ENCODE measurements at regions not wholly inside any gene's neighbourhood (a gene's known extent, or its start where the extent isn't known, plus 50 kb on each side); places are given as distances from the start of the nearest gene placed in this dataset.

DNA sequence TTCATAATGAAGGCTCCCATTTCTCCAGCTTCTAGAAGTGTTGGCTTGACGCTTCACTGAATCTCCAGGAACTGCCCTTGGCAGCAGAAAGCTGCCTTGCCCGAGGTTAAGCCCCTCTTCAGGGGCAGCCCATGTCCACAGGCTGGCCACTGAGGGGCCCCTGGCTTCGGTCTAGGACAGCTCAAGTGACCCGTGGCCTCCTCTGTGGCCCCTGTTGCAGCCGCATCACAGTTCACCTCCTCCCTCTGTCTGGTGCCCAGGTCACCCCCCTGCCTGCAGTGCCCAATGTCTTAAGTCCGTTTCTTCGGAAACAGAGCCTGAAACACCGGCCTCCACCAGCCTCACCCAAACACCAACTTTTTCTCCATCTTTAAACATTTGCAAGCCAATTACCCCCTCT is 279.2 kb upstream of the MKI67 start:
- Histone ChIP-seq H3K9ac (ENCODE audit: low read length) (no peak overlapping the region), H3K4me1 (ENCODE audit: low read length) (no peaks in the 10 kb centered on the region), H3K79me2 (ENCODE audit: low read length) (no peaks in the 10 kb centered on the region), H2AFZ (ENCODE audit: low read depth, low read length) (no peak overlapping the region), H3K4me3 (ENCODE audit: low read length) (no peak overlapping the region), H3K36me3 (replicated peaks; ENCODE audit: low read depth, low read length) (no peaks in the 10 kb centered on the region), H4K20me1 (ENCODE audit: insufficient read depth, low read length) (no peaks in the 10 kb centered on the region), H3K4me2 (ENCODE audit: low read length) (no peak overlapping the region), H3K27ac (ENCODE audit: low read length) (no peak overlapping the region), H3K9me3 (ENCODE audit: insufficient read depth, low read length) (no peaks in the 10 kb centered on the region), H3K27me3 (ENCODE audit: low read depth, low read length) (no peaks in the 10 kb centered on the region)
- TF ChIP-seq EZH2phosphoT487 (IDR thresholded peaks at IDR 0.05; ENCODE audit: low read depth) = no peak
- TF ChIP-seq, protein P1, sequence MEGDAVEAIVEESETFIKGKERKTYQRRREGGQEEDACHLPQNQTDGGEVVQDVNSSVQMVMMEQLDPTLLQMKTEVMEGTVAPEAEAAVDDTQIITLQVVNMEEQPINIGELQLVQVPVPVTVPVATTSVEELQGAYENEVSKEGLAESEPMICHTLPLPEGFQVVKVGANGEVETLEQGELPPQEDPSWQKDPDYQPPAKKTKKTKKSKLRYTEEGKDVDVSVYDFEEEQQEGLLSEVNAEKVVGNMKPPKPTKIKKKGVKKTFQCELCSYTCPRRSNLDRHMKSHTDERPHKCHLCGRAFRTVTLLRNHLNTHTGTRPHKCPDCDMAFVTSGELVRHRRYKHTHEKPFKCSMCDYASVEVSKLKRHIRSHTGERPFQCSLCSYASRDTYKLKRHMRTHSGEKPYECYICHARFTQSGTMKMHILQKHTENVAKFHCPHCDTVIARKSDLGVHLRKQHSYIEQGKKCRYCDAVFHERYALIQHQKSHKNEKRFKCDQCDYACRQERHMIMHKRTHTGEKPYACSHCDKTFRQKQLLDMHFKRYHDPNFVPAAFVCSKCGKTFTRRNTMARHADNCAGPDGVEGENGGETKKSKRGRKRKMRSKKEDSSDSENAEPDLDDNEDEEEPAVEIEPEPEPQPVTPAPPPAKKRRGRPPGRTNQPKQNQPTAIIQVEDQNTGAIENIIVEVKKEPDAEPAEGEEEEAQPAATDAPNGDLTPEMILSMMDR (IDR thresholded peaks at IDR 0.05; ENCODE audit: low read depth, low read length) = no peak

DNA sequence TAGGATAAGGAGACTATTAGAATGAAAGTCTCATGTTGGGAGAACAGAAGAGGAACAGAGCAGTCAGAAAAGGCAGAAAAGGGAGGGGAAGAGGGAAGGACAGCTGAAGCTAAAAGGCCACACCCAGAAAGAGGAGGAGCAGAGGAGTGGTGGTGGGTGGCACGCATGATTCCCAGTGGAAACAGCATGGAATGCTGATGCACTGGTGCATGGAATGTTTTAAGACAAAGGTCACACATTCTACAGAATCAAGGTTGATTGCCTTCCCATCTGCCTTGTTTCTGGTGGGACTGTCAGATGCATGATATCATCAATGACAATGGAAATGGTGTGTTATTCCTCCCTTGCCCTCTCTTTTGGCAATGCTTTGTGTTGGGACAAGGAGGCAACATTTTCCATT is 285.4 kb upstream of the MKI67 start:
- Histone ChIP-seq H3K27ac (ENCODE audit: low read length) (no peak overlapping the region), H2AFZ (ENCODE audit: low read depth, low read length) (no peak overlapping the region)

DNA sequence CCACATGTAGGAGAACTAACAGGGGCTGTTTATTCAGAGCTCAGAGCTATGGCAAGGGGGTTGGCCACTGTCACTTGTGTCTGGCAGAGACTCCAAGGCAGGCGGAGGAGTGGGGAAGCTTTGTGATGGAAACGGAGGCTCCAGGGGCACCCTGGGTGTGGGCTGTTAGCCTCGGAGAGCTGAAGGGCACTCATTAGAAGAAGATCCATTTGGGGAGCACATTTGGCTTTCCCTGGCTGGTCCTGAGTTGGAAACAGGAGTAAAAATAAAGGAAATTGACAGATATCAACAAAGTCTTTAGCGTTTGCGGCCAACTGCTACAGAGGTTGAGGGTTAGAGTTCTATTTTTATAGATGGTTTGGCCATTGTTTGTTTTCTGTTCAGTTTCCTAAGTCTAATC is 288.3 kb upstream of the MKI67 start:
- no peaks in the 10 kb centered on the region for H3K36me3 ChIP-seq (replicated peaks; ENCODE audit: low read depth, low read length)
- H3K79me2 ChIP-seq (ENCODE audit: low read length) = no peaks in the 10 kb centered on the region
- no peak overlapping the region for H3K9ac ChIP-seq (ENCODE audit: low read length)
- no peak overlapping the region for H3K27ac ChIP-seq (ENCODE audit: low read length)
- H3K4me3 ChIP-seq (ENCODE audit: low read length) = no peak overlapping the region
- H2AFZ ChIP-seq (ENCODE audit: low read depth, low read length) = no peak overlapping the region
- TF ChIP-seq EZH2phosphoT487 (IDR thresholded peaks at IDR 0.05; ENCODE audit: low read depth) = no peak
- TF ChIP-seq, protein P1 (IDR thresholded peaks at IDR 0.05; ENCODE audit: low read depth, low read length) = no peak
- no peaks in the 10 kb centered on the region for H3K4me1 ChIP-seq (ENCODE audit: low read length)
- no peaks in the 10 kb centered on the region for H4K20me1 ChIP-seq (ENCODE audit: insufficient read depth, low read length)
- H3K27me3 ChIP-seq (ENCODE audit: low read depth, low read length) = no peaks in the 10 kb centered on the region
- H3K9me3 ChIP-seq (ENCODE audit: insufficient read depth, low read length) = no peaks in the 10 kb centered on the region
- H3K4me2 ChIP-seq (ENCODE audit: low read length) = no peak overlapping the region

More for the DNA sequence above, 285.4 kb upstream of the MKI67 start:
- no peaks in the 10 kb centered on the region for H3K27me3 ChIP-seq (ENCODE audit: low read depth, low read length)
- H3K4me1 ChIP-seq (ENCODE audit: low read length) = no peaks in the 10 kb centered on the region
- H3K4me2 ChIP-seq (ENCODE audit: low read length) = no peak overlapping the region
- H3K79me2 ChIP-seq (ENCODE audit: low read length) = no peaks in the 10 kb centered on the region
- H3K36me3 ChIP-seq (replicated peaks; ENCODE audit: low read depth, low read length) = no peaks in the 10 kb centered on the region
- TF ChIP-seq, protein P1 (IDR thresholded peaks at IDR 0.05; ENCODE audit: low read depth, low read length) = no peak
- TF ChIP-seq EZH2phosphoT487 (IDR thresholded peaks at IDR 0.05; ENCODE audit: low read depth) = no peak
- no peaks in the 10 kb centered on the region for H4K20me1 ChIP-seq (ENCODE audit: insufficient read depth, low read length)
- H3K9me3 ChIP-seq (ENCODE audit: insufficient read depth, low read length) = no peaks in the 10 kb centered on the region
- H3K4me3 ChIP-seq (ENCODE audit: low read length) = no peak overlapping the region
- H3K9ac ChIP-seq (ENCODE audit: low read length) = no peak overlapping the region

DNA sequence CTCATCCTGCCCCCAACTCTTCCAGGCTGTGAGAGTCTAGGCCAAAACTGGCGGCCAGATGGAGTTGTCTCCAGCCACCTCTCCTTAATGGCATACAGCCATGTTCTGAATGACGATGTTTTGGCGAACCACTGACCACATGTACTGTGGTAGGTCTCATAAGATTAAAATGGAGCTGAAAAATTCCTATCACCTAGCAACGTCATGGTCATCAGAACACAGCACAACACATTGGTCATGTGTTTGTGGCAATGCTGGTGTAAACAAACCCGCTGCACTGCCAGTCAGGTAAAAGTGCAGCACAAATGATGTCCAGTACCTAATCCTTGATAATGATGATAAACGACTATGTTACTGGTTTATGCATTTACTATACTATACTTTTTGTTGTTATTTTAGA is 290.0 kb upstream of the MKI67 start:
- no peaks in the 10 kb centered on the region for H3K79me2 ChIP-seq (ENCODE audit: low read length)
- no peaks in the 10 kb centered on the region for H4K20me1 ChIP-seq (ENCODE audit: insufficient read depth, low read length)
- TF ChIP-seq EZH2phosphoT487 (IDR thresholded peaks at IDR 0.05; ENCODE audit: low read depth) = no peak
- TF ChIP-seq, protein P1 (IDR thresholded peaks at IDR 0.05; ENCODE audit: low read depth, low read length) = no peak
- no peak overlapping the region for H3K4me2 ChIP-seq (ENCODE audit: low read length)
- no peaks in the 10 kb centered on the region for H3K4me1 ChIP-seq (ENCODE audit: low read length)
- no peak overlapping the region for H2AFZ ChIP-seq (ENCODE audit: low read depth, low read length)
- no peak overlapping the region for H3K9ac ChIP-seq (ENCODE audit: low read length)
- H3K27me3 ChIP-seq (ENCODE audit: low read depth, low read length) = no peaks in the 10 kb centered on the region
- no peak overlapping the region for H3K4me3 ChIP-seq (ENCODE audit: low read length)
- H3K9me3 ChIP-seq (ENCODE audit: insufficient read depth, low read length) = no peaks in the 10 kb centered on the region
- no peaks in the 10 kb centered on the region for H3K36me3 ChIP-seq (replicated peaks; ENCODE audit: low read depth, low read length)
- no peak overlapping the region for H3K27ac ChIP-seq (ENCODE audit: low read length)

Measured in OCI-LY3 (cell line).